Fibroblast of lung (primary cell): ENCODE measurements at regions not wholly inside any gene's neighbourhood (a gene's known extent, or its start where the extent isn't known, plus 50 kb on each side); places are given as distances from the start of the nearest gene placed in this dataset.
A peak's percentile ranks its signal among the peaks of the same experiment; 100 is the strongest.

Experiments
- DNase-seq, 2 donors: peaks; one replicate each; pipeline versions ENCODE4 v3.0.0 to v3.0.0-alpha.2; 2010; ENCODE audit warnings: low read depth in 2 of 2
- H2AFZ ChIP-seq: 2 replicates; pipeline ENCODE4 v1.5.1; 2012; ENCODE audit warnings: low read length, control low read depth, inconsistent platforms
- H3K27ac ChIP-seq: 2 replicates; pipeline ENCODE4 v1.5.1; 2011; ENCODE audit warnings: low read length, control low read depth; ENCODE audit not compliant: insufficient read depth
- H3K27me3 ChIP-seq: 2 replicates; pipeline ENCODE4 v1.5.1; 2011; ENCODE audit warnings: mild to moderate bottlenecking, low read length; ENCODE audit not compliant: control insufficient read depth, insufficient read depth
- H3K36me3 ChIP-seq: 2 replicates; pipeline ENCODE4 v1.5.1; 2011; ENCODE audit warnings: low read length; ENCODE audit not compliant: control insufficient read depth, insufficient read depth
- H3K4me1 ChIP-seq: 2 replicates; pipeline ENCODE4 v1.5.1; 2011; ENCODE audit warnings: low read length; ENCODE audit not compliant: control insufficient read depth, insufficient read depth; ENCODE audit errors: extremely low read depth
- H3K4me2 ChIP-seq: 2 replicates; pipeline ENCODE4 v1.5.1; 2011; ENCODE audit warnings: low read length, control low read depth; ENCODE audit not compliant: insufficient read depth; ENCODE audit errors: extremely low read depth
- H3K4me3 ChIP-seq, 4 experiments: fragments of 200-600 bp in 1 of 4; sonication (generic) in 1 of 4; replicated peaks in 1 of 4; 2 replicates each; pipeline ENCODE4 v1.5.1; 2011 to 2016; ENCODE audit warnings: low read length in 4 of 4, low read depth in 3 of 4, mild to moderate bottlenecking in 3 of 4, control low read depth in 2 of 4, inconsistent platforms in 1 of 4, mixed read lengths in 1 of 4; ENCODE audit not compliant: insufficient read depth in 1 of 4; ENCODE audit errors: control extremely low read depth in 1 of 4
- H3K79me2 ChIP-seq: 2 replicates; pipeline ENCODE4 v1.5.1; 2012; ENCODE audit warnings: mild to moderate bottlenecking, low read length, inconsistent platforms; ENCODE audit not compliant: control insufficient read depth, insufficient read depth
- H3K9ac ChIP-seq: 2 replicates; pipeline ENCODE4 v1.5.1; 2011; ENCODE audit warnings: mild to moderate bottlenecking, low read length, control low read depth; ENCODE audit not compliant: insufficient read depth
- H3K9me3 ChIP-seq: 2 replicates; pipeline ENCODE4 v1.5.1; 2012; ENCODE audit warnings: low read depth, low read length; ENCODE audit not compliant: control insufficient read depth, insufficient read depth
- H4K20me1 ChIP-seq: 2 replicates; pipeline ENCODE4 v1.5.1; 2011; ENCODE audit warnings: low read length; ENCODE audit not compliant: control insufficient read depth, insufficient read depth; ENCODE audit errors: extremely low read depth
- CTCF ChIP-seq, 2 donors: IDR thresholded peaks in 1 of 2; conservative IDR thresholded peaks in 1 of 2; 1 replicate in 1 of 2; 2 replicates in 1 of 2; pipeline ENCODE4 v1.5.1; 2011 to 2012; ENCODE audit warnings: low read length in 2 of 2, control low read depth in 1 of 2, inconsistent platforms in 1 of 2, low read depth in 1 of 2, mild to moderate bottlenecking in 1 of 2
- EZH2 ChIP-seq: IDR thresholded peaks from 2 replicates; pipeline ENCODE4 v1.5.1; 2012; ENCODE audit warnings: low read length, control low read depth, mild to moderate bottlenecking; ENCODE audit errors: missing control alignments

DNA sequence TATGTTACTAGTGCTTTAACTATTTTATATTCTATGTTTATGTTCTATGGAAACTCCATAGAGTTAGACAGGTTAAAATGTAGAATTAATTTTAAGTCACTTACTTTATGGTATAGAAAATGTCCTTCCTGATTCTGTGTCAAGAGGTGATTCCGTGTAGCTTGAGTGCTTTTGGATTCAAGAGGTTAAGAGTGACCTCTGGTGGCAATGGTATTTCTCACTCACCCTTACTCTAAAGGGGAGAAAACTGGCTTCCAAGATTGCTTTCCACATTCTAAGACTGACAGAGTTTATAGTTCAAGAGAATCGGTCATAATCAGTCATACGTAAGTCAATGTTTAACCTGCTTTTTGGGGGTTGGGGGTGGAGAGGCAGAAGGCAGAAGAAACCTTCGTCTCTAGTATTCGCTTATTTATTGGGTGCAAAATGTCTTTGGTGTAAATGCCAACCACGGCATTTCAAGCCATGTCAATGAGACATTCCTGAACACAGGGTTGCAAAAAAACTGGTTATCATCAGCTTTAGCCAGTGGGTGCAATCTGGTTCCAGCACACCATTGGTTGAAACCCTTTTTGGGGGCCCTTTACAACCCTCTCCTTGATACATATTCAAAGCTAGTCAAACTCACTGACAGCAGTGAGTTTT, 92.0 kb upstream of the VGLL3 start:
- H3K27ac ChIP-seq = no peak overlapping the region
- peak; percentile 70 to 74 for TF ChIP-seq CTCF (conservative IDR thresholded peaks at IDR 0.05 in 1 of 2, IDR thresholded peaks at IDR 0.05 in 1 of 2; ENCODE audit: low read depth in 1 of 2, low read length in 2 of 2)
- no peak for TF ChIP-seq EZH2
- H2AFZ ChIP-seq = no peak overlapping the region
- H3K4me2 ChIP-seq = no peak overlapping the region
- H3K36me3 ChIP-seq = no peaks in the 10 kb centered on the region
- no peaks in the 10 kb centered on the region for H3K4me1 ChIP-seq
- no peaks in the 10 kb centered on the region for H3K27me3 ChIP-seq
- DNase-seq = peak; percentile 54 to 86
- H3K9me3 ChIP-seq = no peaks in the 10 kb centered on the region
- no peak overlapping the region for H3K9ac ChIP-seq
- no peak overlapping the region for H3K4me3 ChIP-seq
- H4K20me1 ChIP-seq = no peaks in the 10 kb centered on the region
- no peaks in the 10 kb centered on the region for H3K79me2 ChIP-seq

DNA sequence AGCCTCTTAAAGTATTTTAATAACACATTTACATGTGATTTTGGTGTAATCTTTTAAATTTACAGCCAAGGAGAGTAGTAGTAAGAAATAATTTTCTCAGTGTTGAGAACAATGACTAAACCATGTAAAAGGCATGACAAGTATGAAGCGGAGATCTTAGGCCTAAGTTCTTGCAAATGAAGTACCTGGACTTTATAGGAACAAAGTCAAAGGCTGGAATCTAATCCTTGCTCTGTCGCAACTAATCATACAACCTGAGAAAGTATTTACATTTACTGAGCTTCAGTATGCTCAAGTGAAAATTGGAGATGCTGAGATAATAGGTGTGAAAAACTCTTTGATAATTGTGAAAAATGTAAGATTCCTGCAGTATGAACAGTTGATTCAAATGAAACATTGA, 86.4 kb upstream of the VGLL3 start:
- TF ChIP-seq EZH2 = no peak
- TF ChIP-seq CTCF (conservative IDR thresholded peaks at IDR 0.05 in 1 of 2, IDR thresholded peaks at IDR 0.05 in 1 of 2; ENCODE audit: low read depth in 1 of 2, low read length in 2 of 2) = no peak
- Histone ChIP-seq H3K79me2 (no peaks in the 10 kb centered on the region), H3K27ac (no peak overlapping the region), H3K4me1 (no peaks in the 10 kb centered on the region), H3K36me3 (no peaks in the 10 kb centered on the region), H3K4me3 (no peak overlapping the region), H4K20me1 (no peaks in the 10 kb centered on the region), H3K9me3 (no peaks in the 10 kb centered on the region), H2AFZ (no peak overlapping the region), H3K27me3 (no peaks in the 10 kb centered on the region), H3K4me2 (no peak overlapping the region), H3K9ac (no peak overlapping the region)
- DNase-seq = no peak

DNA sequence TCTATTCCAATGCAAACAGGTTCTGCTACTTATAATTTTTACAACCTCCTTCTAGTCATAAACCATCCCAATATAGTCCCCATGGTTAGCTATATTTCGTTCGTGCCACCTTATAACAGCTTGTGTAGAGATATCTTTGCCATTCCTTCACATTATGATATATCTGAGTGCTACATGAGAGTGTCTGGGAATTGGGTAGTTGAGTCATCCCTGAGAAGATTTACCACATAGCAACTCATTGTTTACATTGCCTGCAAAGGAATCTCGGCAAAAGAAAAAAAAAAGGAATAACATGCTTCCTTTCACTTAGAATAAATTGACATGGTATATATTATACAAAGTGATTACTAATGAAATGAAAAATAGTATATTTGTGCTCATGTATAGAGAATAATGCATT, 86.0 kb upstream of the VGLL3 start:
- H3K9me3 ChIP-seq = no peaks in the 10 kb centered on the region
- H3K4me3 ChIP-seq = no peak overlapping the region
- DNase-seq = peak; percentile 81 to 83
- no peaks in the 10 kb centered on the region for H4K20me1 ChIP-seq
- H3K79me2 ChIP-seq = no peaks in the 10 kb centered on the region
- no peaks in the 10 kb centered on the region for H3K4me1 ChIP-seq
- no peaks in the 10 kb centered on the region for H3K36me3 ChIP-seq
- H2AFZ ChIP-seq = no peak overlapping the region
- H3K9ac ChIP-seq = no peak overlapping the region
- H3K27me3 ChIP-seq = no peaks in the 10 kb centered on the region
- TF ChIP-seq CTCF (conservative IDR thresholded peaks at IDR 0.05 in 1 of 2, IDR thresholded peaks at IDR 0.05 in 1 of 2; ENCODE audit: low read depth in 1 of 2, low read length in 2 of 2) = no peak
- H3K4me2 ChIP-seq = no peak overlapping the region
- H3K27ac ChIP-seq = no peak overlapping the region
